Type B pancreatic cell (in vitro differentiated cells): ENCODE measurements at regions not wholly inside any gene's neighbourhood (a gene's known extent, or its start where the extent isn't known, plus 50 kb on each side); places are given as distances from the start of the nearest gene placed in this dataset.

Source experiments
- DNase-seq: peaks from one replicate; pipeline ENCODE4 v3.0.0; 2021; ENCODE audit warnings: mixed read lengths; ENCODE audit not compliant: unreplicated experiment; ENCODE audit errors: extremely low spot score
- H3K27ac Mint-ChIP-seq: 2 replicates; pipeline ENCODE4 v1.8.0; 2021; ENCODE audit warnings: mild to moderate bottlenecking, mixed read lengths
- H3K27me3 Mint-ChIP-seq: 2 replicates; pipeline ENCODE4 v1.8.0; 2021; ENCODE audit warnings: mixed read lengths
- H3K36me3 Mint-ChIP-seq: 2 replicates; pipeline ENCODE4 v1.8.0; 2021; ENCODE audit warnings: mixed read lengths
- H3K4me1 Mint-ChIP-seq: one replicate; pipeline ENCODE4 v1.8.0; 2021; ENCODE audit warnings: mixed read lengths; ENCODE audit not compliant: unreplicated experiment
- H3K4me3 Mint-ChIP-seq: 2 replicates; pipeline ENCODE4 v1.8.0; 2021; ENCODE audit warnings: mild to moderate bottlenecking, mixed read lengths
- H3K9me3 Mint-ChIP-seq: 2 replicates; pipeline ENCODE4 v1.8.0; 2021; ENCODE audit warnings: mixed read lengths
- TF ChIP-seq, protein P1 (sequence below): fragments of 200-600 bp; sonication (generic); conservative IDR thresholded peaks from 2 replicates; pipeline ENCODE4 v1.5.0; 2021; ENCODE audit warnings: antibody characterized with exemption, mild to moderate bottlenecking

DNA sequence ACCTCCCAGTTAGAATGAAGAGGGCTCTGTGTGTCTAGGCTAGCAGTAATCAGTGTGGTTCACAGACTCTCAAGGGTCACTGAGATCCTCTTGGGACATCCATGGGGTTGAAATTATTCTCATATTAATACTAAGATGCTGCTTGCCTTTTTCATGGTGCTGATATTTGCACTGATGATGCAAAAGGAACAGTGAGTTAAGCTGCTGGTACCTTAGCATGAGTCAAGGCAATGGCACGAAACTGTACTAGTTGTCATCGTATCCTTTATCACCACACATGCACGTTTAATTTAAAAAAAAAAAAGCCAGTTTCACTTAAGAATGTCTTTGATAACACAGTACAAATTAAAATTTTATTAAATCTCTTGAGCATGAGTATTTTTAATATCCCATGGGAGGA, 151.9 kb upstream of the TANK start:
- peaks cover 7% of the 10 kb centered on the region for H3K27me3 Mint-ChIP-seq
- no peak overlapping the region for H3K27ac Mint-ChIP-seq
- no peak for DNase-seq
- no peak overlapping the region for H3K4me3 Mint-ChIP-seq
- TF ChIP-seq, protein P1, sequence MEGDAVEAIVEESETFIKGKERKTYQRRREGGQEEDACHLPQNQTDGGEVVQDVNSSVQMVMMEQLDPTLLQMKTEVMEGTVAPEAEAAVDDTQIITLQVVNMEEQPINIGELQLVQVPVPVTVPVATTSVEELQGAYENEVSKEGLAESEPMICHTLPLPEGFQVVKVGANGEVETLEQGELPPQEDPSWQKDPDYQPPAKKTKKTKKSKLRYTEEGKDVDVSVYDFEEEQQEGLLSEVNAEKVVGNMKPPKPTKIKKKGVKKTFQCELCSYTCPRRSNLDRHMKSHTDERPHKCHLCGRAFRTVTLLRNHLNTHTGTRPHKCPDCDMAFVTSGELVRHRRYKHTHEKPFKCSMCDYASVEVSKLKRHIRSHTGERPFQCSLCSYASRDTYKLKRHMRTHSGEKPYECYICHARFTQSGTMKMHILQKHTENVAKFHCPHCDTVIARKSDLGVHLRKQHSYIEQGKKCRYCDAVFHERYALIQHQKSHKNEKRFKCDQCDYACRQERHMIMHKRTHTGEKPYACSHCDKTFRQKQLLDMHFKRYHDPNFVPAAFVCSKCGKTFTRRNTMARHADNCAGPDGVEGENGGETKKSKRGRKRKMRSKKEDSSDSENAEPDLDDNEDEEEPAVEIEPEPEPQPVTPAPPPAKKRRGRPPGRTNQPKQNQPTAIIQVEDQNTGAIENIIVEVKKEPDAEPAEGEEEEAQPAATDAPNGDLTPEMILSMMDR: no peak
- no peaks in the 10 kb centered on the region for H3K4me1 Mint-ChIP-seq
- no peaks in the 10 kb centered on the region for H3K36me3 Mint-ChIP-seq
- H3K9me3 Mint-ChIP-seq: peaks cover 9% of the 10 kb centered on the region

DNA sequence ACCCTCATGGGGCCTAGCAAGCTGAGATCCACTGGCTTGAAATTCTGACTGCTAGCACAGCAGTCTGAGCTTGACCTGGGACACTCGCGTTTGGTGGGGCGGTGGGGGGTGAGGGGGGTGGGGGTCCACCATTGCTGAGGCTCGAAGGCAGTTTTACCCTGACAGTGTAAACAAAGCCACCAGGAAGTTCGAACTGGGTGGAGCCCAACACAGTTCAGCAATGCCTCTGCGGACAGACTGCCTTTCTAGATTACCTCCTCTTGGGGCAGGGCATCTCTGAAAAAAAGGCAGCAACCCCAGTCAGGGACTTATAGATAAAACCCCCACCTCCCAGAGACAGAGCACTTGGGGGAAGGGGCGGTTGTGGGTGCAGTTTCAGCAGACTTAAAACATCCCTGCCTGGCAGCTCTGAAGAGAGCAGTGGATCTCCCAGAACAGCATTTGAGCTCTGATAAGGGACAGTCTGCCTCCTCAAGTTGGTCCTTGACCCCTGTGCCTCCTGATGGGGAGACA, 149.7 kb upstream of the TANK start:
- DNase-seq: no peak
- Mint-ChIP-seq H3K36me3 (no peaks in the 10 kb centered on the region), H3K27me3 (peaks cover 11% of the 10 kb centered on the region), H3K9me3 (peaks cover 13% of the 10 kb centered on the region), H3K4me1 (no peaks in the 10 kb centered on the region), H3K27ac (no peak overlapping the region), H3K4me3 (no peak overlapping the region)
- TF ChIP-seq, protein P1: no peak

DNA sequence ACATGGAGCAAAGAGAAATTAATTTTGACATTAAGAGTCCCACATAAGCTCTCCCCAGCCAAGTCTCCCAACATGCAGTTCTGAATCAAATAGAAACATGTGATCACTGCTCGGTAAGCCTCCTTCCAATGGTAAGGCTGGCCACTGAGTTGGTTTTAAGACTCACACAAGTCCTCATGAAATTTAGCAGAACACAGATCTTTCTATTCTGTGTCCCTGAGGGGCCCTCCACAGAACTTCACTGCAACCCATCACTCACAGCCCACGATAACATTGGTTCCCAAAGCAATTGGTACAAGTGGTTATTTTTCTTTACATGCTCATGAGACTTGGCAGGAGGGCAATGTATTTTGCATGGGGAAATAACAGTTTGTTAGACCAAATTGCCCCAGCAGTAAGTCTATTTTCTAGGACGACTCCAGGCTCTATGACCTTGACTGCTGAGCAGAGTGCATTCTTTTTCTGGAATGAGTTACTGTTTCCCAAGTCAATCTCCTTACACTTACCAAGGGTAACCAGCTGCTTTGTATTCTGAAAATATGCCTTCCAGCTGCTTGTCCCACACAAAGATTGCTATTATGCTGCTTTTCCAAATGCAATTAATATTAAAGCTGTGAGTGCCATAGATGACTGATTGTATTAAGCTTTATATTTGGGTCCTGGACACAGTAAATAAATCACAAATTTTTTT, 142.3 kb upstream of the TANK start:
- TF ChIP-seq, protein P1: no peak
- no peak overlapping the region for H3K27ac Mint-ChIP-seq

DNA sequence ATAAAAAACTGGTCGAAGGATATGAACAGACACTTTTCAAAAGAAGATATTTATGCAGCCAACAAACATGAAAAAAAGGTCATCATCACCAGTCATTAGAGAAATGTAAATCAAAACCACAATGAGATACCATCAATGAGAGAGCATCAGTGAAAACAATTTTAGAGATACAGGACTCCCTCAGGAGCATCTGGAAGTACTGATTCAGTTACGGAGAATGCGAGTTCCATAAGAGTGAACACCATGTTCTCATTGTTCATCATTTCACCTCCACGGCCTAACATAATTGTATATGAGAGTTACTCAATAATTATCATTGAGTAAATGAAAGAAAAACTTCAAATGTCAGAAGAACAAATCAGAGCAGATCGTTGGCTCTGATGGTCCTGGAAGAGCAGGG, 140.9 kb upstream of the TANK start:
- DNase-seq: no peak
- TF ChIP-seq, protein P1: no peak
- H3K36me3 Mint-ChIP-seq: no peaks in the 10 kb centered on the region
- H3K9me3 Mint-ChIP-seq: peaks cover 20% of the 10 kb centered on the region
- peaks cover 3% of the 10 kb centered on the region for H3K27me3 Mint-ChIP-seq
- no peak overlapping the region for H3K27ac Mint-ChIP-seq
- no peaks in the 10 kb centered on the region for H3K4me1 Mint-ChIP-seq
- no peak overlapping the region for H3K4me3 Mint-ChIP-seq

More for the DNA sequence above, 142.3 kb upstream of the TANK start:
- Mint-ChIP-seq H3K36me3 (no peaks in the 10 kb centered on the region), H3K9me3 (peaks cover 21% of the 10 kb centered on the region), H3K4me1 (no peaks in the 10 kb centered on the region), H3K4me3 (no peak overlapping the region), H3K27me3 (peaks cover 8% of the 10 kb centered on the region)
- no peak for DNase-seq

DNA sequence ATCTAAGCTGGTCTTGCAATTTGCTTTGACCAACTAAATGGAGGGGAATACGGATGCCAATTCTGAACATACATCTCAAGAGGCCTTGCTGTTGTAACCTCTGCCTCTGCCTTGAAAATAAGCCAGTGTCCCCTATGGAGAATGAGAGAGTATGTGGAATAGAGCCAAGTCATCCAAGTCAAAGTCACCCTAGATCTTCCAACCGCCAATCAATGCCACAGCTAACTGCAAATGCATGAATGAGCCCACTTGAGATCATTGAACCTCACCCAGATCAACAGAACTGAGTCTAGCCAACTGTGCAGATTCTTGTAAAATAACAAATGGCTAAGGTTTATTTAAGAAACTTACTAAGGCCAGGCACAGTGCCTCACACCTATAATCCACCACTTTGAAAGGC, 139.8 kb upstream of the TANK start:
- TF ChIP-seq, protein P1: no peak
- H3K27me3 Mint-ChIP-seq: peaks cover 5% of the 10 kb centered on the region
- H3K4me3 Mint-ChIP-seq: no peak overlapping the region
- no peak for DNase-seq
- H3K27ac Mint-ChIP-seq: no peak overlapping the region
- H3K4me1 Mint-ChIP-seq: no peaks in the 10 kb centered on the region
- no peaks in the 10 kb centered on the region for H3K36me3 Mint-ChIP-seq
- peaks cover 9% of the 10 kb centered on the region for H3K9me3 Mint-ChIP-seq
